ENCODE measurements at regions not wholly inside any gene's neighbourhood (a gene's known extent, or its start where the extent isn't known, plus 50 kb on each side); places are given as distances from the start of the nearest gene placed in this dataset.

DNA sequence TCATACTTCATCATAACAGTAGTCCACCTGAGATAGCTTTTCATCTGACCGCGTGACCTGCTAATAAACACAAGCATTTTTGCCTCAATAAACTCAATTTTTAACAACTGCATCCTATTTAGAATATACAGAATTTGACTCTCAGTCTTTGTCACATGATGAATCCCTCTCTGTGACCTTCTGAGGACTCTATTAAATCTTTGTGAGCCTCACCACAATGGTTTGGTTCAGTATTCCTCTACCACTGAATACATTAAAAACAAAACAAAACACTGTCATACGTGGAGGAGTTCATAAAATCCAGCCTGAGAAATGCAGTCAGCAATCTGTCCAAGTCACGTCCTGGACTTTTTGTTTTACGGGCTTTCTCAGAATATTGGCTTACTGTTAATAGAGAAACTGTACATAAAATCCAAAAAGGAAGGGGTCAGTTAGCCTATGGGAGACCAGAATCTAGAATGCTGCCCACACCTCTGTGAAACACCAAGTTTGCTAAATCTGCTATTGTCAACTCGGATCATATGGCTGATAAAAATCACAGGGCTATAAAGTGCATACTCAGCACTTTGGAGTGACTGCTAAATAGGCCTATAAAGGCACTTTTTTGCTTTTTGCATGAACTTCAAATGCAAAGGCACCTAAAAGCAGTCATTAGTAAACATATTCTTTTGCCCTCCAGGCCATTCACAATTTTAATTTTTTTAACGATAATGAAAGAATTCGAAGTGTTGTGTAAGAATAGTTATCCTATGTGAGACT lies 190.3 kb upstream of the HDDC2 start (continued):
- TF ChIP-seq FOSL1 (tag; conservative IDR thresholded peaks at IDR 0.05) (no peak), ESRRB (CRISPR knock-in tag; IDR thresholded peaks at IDR 0.05; ENCODE audit: borderline replicate concordance) (no peak), SMAD4 (CRISPR knock-in tag; conservative IDR thresholded peaks at IDR 0.05) (no peak), C11orf30 (IDR thresholded peaks at IDR 0.05; ENCODE audit: low read depth) (peak; percentile 90), SMAD3 (CRISPR knock-in tag; conservative IDR thresholded peaks at IDR 0.05) (no peak), ZNF3 (CRISPR knock-in tag; IDR thresholded peaks at IDR 0.05) (no peak), ZFPM2 (CRISPR knock-in tag; IDR thresholded peaks at IDR 0.05) (no peak), ZNF316 (IDR thresholded peaks at IDR 0.05) (peak; percentile 94), SUPT5H (IDR thresholded peaks at IDR 0.05) (no peak), RBM22 (IDR thresholded peaks at IDR 0.05; ENCODE audit: low read depth, low read length, poor library complexity, severe bottlenecking) (no peak), NELFE (IDR thresholded peaks at IDR 0.05; ENCODE audit: insufficient read depth, insufficient read length) (no peak), RBBP5 (IDR thresholded peaks at IDR 0.05; ENCODE audit: borderline replicate concordance, insufficient read depth, low read length, poor library complexity, severe bottlenecking) (no peak), ZNF282 (CRISPR knock-in tag; IDR thresholded peaks at IDR 0.05) (no peak), MAFF (IDR thresholded peaks at IDR 0.05; ENCODE audit: low read length) (peak; percentile 97)
- TF ChIP-seq, protein P1, sequence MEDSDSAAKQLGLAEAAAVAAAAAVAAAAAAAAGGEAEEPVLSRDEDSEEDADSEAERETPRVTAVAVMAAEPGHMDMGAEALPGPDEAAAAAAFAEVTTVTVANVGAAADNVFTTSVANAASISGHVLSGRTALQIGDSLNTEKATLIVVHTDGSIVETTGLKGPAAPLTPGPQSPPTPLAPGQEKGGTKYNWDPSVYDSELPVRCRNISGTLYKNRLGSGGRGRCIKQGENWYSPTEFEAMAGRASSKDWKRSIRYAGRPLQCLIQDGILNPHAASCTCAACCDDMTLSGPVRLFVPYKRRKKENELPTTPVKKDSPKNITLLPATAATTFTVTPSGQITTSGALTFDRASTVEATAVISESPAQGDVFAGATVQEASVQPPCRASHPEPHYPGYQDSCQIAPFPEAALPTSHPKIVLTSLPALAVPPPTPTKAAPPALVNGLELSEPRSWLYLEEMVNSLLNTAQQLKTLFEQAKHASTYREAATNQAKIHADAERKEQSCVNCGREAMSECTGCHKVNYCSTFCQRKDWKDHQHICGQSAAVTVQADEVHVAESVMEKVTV (CRISPR knock-in tag; IDR thresholded peaks at IDR 0.05): no peak
- TF ChIP-seq, protein P2, sequence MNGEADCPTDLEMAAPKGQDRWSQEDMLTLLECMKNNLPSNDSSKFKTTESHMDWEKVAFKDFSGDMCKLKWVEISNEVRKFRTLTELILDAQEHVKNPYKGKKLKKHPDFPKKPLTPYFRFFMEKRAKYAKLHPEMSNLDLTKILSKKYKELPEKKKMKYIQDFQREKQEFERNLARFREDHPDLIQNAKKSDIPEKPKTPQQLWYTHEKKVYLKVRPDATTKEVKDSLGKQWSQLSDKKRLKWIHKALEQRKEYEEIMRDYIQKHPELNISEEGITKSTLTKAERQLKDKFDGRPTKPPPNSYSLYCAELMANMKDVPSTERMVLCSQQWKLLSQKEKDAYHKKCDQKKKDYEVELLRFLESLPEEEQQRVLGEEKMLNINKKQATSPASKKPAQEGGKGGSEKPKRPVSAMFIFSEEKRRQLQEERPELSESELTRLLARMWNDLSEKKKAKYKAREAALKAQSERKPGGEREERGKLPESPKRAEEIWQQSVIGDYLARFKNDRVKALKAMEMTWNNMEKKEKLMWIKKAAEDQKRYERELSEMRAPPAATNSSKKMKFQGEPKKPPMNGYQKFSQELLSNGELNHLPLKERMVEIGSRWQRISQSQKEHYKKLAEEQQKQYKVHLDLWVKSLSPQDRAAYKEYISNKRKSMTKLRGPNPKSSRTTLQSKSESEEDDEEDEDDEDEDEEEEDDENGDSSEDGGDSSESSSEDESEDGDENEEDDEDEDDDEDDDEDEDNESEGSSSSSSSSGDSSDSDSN (IDR thresholded peaks at IDR 0.05; ENCODE audit: borderline replicate concordance in 1 of 2, low read depth in 2 of 2, low read length in 2 of 2): no peak
- TF ChIP-seq, protein P3, sequence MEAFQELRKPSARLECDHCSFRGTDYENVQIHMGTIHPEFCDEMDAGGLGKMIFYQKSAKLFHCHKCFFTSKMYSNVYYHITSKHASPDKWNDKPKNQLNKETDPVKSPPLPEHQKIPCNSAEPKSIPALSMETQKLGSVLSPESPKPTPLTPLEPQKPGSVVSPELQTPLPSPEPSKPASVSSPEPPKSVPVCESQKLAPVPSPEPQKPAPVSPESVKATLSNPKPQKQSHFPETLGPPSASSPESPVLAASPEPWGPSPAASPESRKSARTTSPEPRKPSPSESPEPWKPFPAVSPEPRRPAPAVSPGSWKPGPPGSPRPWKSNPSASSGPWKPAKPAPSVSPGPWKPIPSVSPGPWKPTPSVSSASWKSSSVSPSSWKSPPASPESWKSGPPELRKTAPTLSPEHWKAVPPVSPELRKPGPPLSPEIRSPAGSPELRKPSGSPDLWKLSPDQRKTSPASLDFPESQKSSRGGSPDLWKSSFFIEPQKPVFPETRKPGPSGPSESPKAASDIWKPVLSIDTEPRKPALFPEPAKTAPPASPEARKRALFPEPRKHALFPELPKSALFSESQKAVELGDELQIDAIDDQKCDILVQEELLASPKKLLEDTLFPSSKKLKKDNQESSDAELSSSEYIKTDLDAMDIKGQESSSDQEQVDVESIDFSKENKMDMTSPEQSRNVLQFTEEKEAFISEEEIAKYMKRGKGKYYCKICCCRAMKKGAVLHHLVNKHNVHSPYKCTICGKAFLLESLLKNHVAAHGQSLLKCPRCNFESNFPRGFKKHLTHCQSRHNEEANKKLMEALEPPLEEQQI (IDR thresholded peaks at IDR 0.05): no peak
- TF ChIP-seq, protein P4, sequence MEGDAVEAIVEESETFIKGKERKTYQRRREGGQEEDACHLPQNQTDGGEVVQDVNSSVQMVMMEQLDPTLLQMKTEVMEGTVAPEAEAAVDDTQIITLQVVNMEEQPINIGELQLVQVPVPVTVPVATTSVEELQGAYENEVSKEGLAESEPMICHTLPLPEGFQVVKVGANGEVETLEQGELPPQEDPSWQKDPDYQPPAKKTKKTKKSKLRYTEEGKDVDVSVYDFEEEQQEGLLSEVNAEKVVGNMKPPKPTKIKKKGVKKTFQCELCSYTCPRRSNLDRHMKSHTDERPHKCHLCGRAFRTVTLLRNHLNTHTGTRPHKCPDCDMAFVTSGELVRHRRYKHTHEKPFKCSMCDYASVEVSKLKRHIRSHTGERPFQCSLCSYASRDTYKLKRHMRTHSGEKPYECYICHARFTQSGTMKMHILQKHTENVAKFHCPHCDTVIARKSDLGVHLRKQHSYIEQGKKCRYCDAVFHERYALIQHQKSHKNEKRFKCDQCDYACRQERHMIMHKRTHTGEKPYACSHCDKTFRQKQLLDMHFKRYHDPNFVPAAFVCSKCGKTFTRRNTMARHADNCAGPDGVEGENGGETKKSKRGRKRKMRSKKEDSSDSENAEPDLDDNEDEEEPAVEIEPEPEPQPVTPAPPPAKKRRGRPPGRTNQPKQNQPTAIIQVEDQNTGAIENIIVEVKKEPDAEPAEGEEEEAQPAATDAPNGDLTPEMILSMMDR (IDR thresholded peaks at IDR 0.05 in 2 of 3, conservative IDR thresholded peaks at IDR 0.05 in 1 of 3; ENCODE audit: insufficient read depth in 2 of 3, low read depth in 1 of 3, low read length in 3 of 3): no peak
